Left ventricle myocardium inferior (tissue), 1 donor: ENCODE measurements at regions not wholly inside any gene's neighbourhood (a gene's known extent, or its start where the extent isn't known, plus 50 kb on each side); places are given as distances from the start of the nearest gene placed in this dataset.
"Not testable (repeated sequence)": the region's sequence is repeated elsewhere in the genome, so short reads cannot be mapped to it uniquely, and the experiment has no call there.

Experiments used
- DNase-seq: peaks from one replicate; pipeline ENCODE4 v3.0.0-alpha.2; 2020
- H3K27ac ChIP-seq: fragments of 200-600 bp; replicated peaks from 2 replicates; pipeline ENCODE4 v1.8.0; 2021
- H3K27me3 ChIP-seq: fragments of 200-600 bp; 2 replicates; pipeline ENCODE4 v1.8.0; 2021; ENCODE audit warnings: low read depth
- H3K36me3 ChIP-seq: fragments of 200-600 bp; 2 replicates; pipeline ENCODE4 v1.8.0; 2021
- H3K4me1 ChIP-seq: fragments of 200-600 bp; 2 replicates; pipeline ENCODE4 v1.8.0; 2021
- H3K4me3 ChIP-seq: fragments of 200-600 bp; 2 replicates; pipeline ENCODE4 v1.8.0; 2021; ENCODE audit warnings: mild to moderate bottlenecking, moderate library complexity
- H3K9me3 ChIP-seq: fragments of 200-600 bp; replicated peaks from 2 replicates; pipeline ENCODE4 v1.8.0; 2021
- CTCF ChIP-seq: fragments of 200-600 bp; IDR thresholded peaks from 2 replicates; pipeline ENCODE4 v1.8.0; 2021; ENCODE audit warnings: antibody characterized with exemption, mild to moderate bottlenecking, borderline replicate concordance
- intact Hi-C: fragments of 100-400 bp; cut with micrococcal nuclease; formaldehyde crosslinking; loops from one replicate; pipeline ENCODE4 v1.11.0; 2022
- donor health status: DM: no; HTN: yes; CAD: no; lungs with severe emphysema.

GRCh38 chr9:3736161-3736560 lies 210.4 kb upstream of the RFX3 start:
- H3K36me3 ChIP-seq = no peaks in the 10 kb centered on the region
- H3K4me1 ChIP-seq = peaks cover 13% of the 10 kb centered on the region
- no peak overlapping the region for H3K27ac ChIP-seq
- no peaks in the 10 kb centered on the region for H3K9me3 ChIP-seq
- no peak for DNase-seq
- intact Hi-C loops = no loop called here
- no peak for TF ChIP-seq CTCF
- H3K27me3 ChIP-seq = no peaks in the 10 kb centered on the region
- H3K4me3 ChIP-seq = no peak overlapping the region

- intact Hi-C loops = no loop called here
- Histone ChIP-seq H3K27me3 (no peaks in the 10 kb centered on the region), H3K9me3 (no peaks in the 10 kb centered on the region), H3K27ac (no peak overlapping the region), H3K4me1 (peaks cover 13% of the 10 kb centered on the region), H3K36me3 (no peaks in the 10 kb centered on the region), H3K4me3 (no peak overlapping the region)
- no peak for TF ChIP-seq CTCF
- no peak for DNase-seq
Measured at GRCh38 chr9:3735251-3735650, 209.4 kb upstream of the RFX3 start.

- not testable (repeated sequence) for H3K27ac ChIP-seq, H3K4me3 ChIP-seq, H3K27me3 ChIP-seq, H3K9me3 ChIP-seq, DNase-seq, H3K36me3 ChIP-seq
- peaks cover 13% of the 10 kb centered on the region for H3K4me1 ChIP-seq
- intact Hi-C loops = loop anchor here (5.0 kb wide), 1 partner anchor 494 kb away; no protein-coding TSS in a partner anchor
Measured at GRCh38 chr9:3733527-3734262, 207.9 kb upstream of the RFX3 start.

GRCh38 chr9:3733039-3733408 lies 207.2 kb upstream of the RFX3 start:
- peak overlapping the region; percentile 19 for H3K27ac ChIP-seq
- no peaks in the 10 kb centered on the region for H3K27me3 ChIP-seq
- TF ChIP-seq CTCF = no peak
- no peaks in the 10 kb centered on the region for H3K36me3 ChIP-seq
- intact Hi-C loops = loop anchor here (5.0 kb wide), 1 partner anchor 494 kb away; no protein-coding TSS in a partner anchor
- no peaks in the 10 kb centered on the region for H3K9me3 ChIP-seq
- H3K4me3 ChIP-seq = no peak overlapping the region
- H3K4me1 ChIP-seq = peaks cover 13% of the 10 kb centered on the region
- no peak for DNase-seq

- Histone ChIP-seq H3K36me3 (no peaks in the 10 kb centered on the region), H3K4me1 (peaks cover 13% of the 10 kb centered on the region), H3K27ac (peak overlapping the region; percentile 37), H3K27me3 (no peaks in the 10 kb centered on the region), H3K4me3 (no peak overlapping the region), H3K9me3 (no peaks in the 10 kb centered on the region)
- peak; percentile 79 for TF ChIP-seq CTCF
- intact Hi-C loops = loop anchor here (5.0 kb wide), 1 partner anchor 495 kb away; no protein-coding TSS in a partner anchor
- DNase-seq = no peak
Measured at GRCh38 chr9:3732077-3733038, 206.6 kb upstream of the RFX3 start.

GRCh38 chr9:3730511-3730922 lies 204.7 kb upstream of the RFX3 start:
- Histone ChIP-seq H3K4me3 (no peak overlapping the region), H3K27me3 (no peaks in the 10 kb centered on the region), H3K36me3 (no peaks in the 10 kb centered on the region), H3K9me3 (no peaks in the 10 kb centered on the region), H3K4me1 (peaks cover 13% of the 10 kb centered on the region), H3K27ac (no peak overlapping the region)
- no peak for DNase-seq
- intact Hi-C loops = loop anchor here (5.0 kb wide), 1 partner anchor 497 kb away; no protein-coding TSS in a partner anchor
- TF ChIP-seq CTCF = no peak
